ENCODE measurements at regions not wholly inside any gene's neighbourhood (a gene's known extent, or its start where the extent isn't known, plus 50 kb on each side); places are given as distances from the start of the nearest gene placed in this dataset.
"Not testable (repeated sequence)": the region's sequence is repeated elsewhere in the genome, so short reads cannot be mapped to it uniquely, and the experiment has no call there.

DNA sequence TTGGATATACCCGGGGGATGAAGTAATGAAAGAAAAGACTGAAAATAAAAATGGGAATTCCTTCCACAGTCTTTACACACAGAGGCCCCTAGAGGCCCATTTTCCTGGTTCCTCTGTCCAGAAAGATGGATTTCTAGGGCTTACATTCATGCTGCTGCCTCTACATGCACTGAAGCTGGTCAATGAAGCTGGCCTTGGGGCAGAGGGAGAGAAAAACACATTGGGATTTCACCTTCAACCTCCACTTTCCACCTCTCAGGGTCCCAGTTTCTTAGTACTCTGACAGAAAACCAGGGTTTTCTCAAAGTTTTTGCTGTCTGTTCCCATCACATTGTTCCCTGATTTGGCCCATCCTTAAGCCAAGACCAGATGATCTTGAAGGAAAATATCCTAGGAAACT is 154.6 kb upstream of the ZSWIM2 start:
- DNase-seq (ENCODE audit: insufficient read length, low spot score): no peak
- no peak for FAIRE-seq

DNA sequence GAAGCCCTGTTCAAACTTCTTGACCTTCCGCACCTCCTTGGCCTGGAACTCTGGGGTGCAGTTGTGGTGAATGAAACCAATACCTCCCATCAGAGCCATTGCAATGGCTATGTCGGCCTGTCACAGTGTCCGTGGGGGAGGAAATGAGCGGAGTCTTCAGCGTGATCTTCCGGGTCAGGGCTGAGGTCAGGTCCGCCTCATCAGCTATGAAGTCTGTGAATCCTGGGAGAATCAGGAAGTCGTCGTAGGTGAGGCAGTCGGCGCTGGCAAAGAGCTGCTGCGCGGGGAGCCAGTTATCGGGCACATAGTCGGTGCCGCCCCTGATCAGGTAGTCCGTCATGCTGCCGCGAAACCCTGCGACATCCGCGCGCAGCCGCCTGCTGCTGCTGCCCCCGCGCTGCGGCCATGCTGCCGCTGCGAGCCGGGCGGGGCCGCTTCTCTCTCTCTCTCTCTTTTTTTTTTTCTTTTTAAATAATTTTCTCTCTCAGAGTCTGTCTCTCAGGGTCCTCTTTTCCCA is 154.1 kb upstream of the ZSWIM2 start:
- DNase-seq (ENCODE audit: insufficient read length, low spot score): no peak
- no peak for FAIRE-seq

DNA sequence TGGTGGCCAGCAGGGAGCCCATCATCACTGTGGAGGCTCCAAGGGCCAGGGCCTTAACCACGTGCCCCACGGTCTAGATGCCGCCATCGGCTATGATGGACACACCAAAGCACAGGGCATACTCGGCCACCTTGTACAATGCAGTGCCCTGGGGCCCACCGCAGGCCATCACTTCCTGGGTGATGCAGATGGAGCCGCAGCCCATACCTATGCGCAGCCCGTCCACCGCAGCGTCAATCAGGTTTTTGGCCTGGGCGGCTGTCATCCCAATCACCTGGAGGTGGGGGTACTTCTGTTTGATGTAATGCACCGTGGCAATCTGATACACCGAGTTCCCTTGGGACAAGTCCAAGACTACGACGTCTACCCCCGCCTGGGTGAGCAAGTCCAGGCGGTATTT is 153.3 kb upstream of the ZSWIM2 start:
- no peak for FAIRE-seq
- no peak for DNase-seq (ENCODE audit: insufficient read length, low spot score)

DNA sequence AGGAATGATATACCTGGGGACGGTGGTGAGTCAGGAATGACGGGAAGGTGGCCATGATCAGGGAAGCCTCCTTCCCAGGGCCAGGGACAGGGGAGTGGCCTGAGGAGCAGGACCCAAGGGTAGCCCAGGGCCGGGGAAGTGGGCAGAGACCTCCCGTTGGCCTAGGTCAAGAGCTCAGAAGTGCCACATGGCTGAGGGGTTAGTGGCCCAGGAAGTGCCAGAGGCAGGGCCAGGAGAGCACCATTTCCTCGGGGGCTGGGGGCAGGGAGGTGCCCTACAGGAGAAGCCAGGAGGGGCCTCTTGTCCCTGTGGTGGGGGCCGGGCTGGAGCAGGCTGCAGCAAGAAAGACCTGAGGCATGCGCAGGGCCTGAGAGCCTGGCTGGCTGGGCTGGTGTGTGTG is 152.3 kb upstream of the ZSWIM2 start:
- FAIRE-seq (no peak), DNase-seq (ENCODE audit: insufficient read length, low spot score) (no peak)

DNA sequence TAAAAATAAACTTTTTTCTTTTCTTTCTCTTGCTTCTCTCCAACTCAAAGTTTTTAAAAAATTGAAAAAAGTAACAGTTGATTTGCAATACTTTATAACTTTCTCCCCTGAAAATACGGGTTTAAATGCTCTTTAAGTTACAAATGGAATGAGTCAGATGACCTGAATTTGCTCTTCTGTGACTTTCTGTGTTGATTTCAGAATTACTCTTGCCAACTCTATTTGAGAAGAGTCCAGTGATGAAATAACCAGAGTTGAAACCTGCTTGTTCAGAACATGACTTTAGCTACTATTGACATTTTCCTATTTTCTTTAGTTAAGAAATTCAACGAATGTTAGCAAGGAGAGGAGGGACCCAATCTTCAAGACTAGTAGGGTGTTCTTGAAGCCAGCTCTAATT is 146.1 kb upstream of the ZSWIM2 start:
- DNase-seq (ENCODE audit: insufficient read length, low spot score) (no peak), FAIRE-seq (no peak)

DNA sequence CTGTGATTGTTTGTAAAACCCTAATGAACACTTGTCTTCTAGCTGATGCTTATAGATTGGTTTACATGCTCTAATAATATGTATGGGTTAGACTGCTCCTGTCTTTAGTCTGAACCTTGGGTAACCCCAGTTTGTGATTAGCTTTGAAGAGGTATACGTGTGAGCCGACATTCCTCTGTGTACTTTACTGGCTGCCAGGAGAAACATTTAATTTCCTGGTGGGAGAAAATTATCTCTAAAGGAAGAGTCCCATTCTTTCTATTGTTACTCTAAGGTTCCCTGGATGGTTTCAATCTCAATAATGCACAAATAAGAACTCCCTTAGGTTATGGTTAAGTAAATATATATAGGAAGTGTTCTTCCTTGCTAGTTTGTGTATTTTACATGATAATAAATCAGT is 143.6 kb upstream of the ZSWIM2 start:
- no peak for FAIRE-seq

DNA sequence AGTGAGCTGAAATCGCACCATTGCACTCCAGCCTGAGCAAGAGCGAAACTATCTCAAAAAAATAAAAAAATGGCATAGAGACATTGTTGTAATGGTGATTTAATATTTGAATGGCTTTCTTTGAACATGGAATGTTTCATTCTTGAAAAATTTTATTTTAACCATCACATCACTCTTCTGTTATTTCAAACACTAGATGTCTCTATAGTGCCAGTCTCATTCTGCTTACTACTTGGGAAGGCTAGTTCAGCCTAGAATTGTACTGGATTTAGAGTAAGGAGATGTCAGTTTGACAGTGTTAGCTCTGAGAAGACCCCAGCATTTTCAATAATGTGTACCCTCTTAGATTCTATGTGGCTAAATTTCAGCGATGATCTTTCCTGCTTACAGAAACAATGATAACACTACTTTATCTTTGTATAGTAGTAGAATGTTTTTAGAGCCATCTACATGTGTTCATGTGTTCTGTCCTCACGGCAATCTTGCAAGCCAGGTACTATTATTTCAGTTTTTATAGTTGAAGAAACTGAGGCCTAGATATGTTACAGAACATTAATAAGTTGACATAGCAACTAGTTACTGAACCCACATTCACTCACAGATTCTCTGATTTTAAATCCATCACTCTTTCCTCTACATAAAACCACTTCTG is 142.9 kb upstream of the ZSWIM2 start:
- FAIRE-seq: no peak
- no peak for DNase-seq (ENCODE audit: insufficient read length, low spot score)

More for the DNA sequence above, 143.6 kb upstream of the ZSWIM2 start:
- no peak for DNase-seq (ENCODE audit: insufficient read length, low spot score)

DNA sequence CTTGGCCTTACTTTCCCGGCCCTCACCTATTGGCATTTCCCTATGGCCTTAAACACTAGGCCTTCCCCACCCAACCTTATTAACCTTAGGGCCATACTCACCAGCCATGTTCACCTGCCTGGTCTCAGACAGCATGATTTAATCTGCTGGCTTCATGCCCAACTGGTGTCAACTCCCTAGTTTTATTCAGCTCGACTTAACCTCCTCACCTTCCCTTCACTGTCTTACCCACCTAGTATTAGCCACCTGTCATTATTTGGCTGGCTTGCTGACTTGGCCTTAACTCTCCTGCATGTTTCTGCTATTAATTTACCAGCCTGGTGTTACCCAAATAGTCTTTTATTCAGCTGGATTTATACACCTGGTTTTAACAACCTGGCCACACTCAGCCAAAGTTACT is 136.0 kb upstream of the ZSWIM2 start:
- FAIRE-seq (no peak), DNase-seq (ENCODE audit: insufficient read length, low spot score) (no peak)

DNA sequence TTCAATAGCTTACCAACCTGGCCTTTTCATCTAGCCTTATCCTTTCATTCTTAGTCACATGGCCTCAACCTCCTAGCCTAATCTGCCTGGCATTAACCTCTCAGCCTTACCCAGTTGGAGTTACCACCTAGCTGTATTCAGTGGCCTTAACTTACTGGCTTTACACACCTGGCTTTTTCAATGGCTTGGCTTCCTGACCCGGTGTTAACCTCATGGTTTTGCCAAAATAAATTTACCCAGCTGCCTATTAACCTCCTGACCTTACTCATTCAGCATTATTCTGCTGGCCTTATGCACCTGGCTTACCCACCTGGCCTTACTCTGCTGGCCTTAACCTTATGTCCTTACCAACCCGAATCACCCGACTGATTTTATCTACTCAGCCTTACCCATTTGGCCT is 135.5 kb upstream of the ZSWIM2 start:
- DNase-seq (ENCODE audit: insufficient read length, low spot score): no peak
- FAIRE-seq: no peak

DNA sequence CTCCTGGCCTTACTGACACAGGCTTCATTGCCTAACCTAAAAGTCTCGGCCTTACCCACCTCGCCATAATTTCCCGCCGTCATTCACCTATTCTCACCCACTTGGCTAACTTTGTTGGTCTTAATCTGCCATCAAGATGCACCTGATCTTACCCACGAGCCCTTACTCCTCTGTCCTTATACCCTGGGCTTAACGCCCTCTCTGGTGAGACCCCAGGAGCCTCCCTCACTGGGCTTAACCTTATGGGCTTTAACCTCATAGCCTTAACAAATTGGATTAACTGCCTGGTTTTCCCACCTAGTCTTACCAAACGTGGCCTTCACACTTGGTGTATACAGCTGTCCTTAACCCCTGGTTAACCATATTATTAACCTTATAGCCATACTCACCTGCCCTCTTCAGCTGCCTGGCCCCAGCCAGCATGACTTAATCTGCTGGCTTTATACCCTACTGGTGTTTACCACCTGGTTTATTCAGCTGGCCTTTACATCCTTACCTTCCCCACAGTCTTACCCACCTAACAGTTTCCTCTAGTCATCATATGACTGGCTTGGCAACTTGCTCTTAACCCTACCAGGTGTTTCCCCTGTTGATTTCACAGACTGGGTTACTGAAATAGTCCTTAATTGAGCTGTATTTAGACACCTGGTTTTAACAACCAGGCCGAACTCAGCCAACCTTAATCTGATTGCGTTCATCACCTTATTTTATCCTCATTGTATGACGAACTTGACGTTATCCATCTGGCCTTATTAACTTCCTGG is 132.0 kb upstream of the ZSWIM2 start:
- DNase-seq (ENCODE audit: insufficient read length, low spot score) (no peak), FAIRE-seq (peak; percentile 26)

DNA sequence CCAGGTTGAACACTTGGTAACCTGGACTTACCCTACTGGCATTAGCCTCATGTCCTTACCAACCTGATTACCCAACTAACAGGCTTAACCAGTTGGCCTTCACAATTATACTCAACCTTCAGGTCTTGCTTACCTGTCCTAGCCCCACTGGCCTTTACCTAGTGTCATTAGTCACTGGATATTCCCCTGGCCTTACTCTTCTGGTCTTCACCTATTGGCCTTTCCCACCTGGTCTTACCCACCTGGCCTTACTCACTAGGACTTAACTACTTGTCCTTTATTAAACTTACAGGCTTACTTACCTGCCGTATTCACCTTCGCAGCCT is 131.1 kb upstream of the ZSWIM2 start:
- DNase-seq (ENCODE audit: insufficient read length, low spot score) (no peak), FAIRE-seq (no peak)

DNA sequence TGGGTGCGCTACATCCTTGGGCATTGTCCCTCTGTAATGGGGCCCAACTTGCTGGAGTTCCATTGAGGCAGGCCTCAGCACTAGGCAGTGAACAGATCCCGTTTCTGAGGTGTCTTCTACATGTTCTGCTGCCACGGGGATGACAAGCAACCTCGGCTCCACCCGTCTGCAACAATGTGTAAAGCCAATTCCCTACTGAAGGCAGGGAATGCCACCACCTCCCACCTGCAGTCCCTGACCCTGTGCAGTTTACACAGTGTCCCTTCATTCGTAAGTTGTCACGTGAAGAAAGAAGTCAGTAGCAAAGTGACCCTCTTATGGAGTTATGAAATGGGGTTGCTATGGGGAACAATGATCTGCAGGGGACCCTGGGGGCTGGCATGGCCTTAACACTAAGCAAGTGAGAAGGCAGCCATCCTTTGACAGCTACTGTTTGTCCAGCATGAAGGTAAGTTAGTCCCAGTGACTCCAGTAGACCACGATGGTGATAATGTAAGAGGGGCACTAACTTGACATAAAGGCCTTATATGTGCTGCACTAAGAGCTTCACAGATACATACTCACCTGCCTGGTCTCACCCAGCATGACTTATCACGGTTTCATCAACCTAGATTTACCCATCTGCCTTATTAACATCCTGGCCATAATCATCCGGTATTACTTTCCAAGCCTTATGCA is 130.6 kb upstream of the ZSWIM2 start:
- DNase-seq (ENCODE audit: insufficient read length, low spot score) (no peak), FAIRE-seq (no peak)

DNA sequence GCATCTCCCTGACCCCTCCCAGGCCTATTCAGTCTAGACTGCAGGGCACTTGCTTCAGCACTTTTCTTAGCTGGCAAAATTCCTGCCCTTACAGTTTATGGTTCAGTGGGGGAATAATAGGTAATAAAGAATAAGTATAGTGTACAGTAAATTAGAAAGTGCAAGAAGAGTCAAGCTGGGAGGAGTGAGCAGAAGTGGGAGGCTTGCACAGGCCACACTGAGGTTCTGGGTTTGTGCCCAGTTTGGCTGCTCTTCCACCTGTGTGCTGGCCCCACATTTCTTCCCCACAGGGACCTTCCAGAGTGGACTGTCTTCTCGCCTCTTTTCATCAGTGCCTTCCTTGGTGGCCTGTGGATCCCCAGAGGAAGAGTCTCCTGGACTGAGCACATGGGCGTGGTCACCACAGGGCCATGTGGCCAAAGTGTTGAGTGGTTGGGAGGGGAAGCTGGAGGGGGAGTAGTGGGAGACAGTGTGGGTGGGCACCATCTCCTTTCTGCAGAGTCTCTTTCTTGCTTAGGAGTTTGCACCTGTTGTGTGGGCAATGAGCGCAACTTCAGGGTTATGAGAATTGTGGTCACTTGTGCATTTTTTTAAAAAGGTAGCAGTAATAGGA is 128.6 kb upstream of the ZSWIM2 start:
- no peak for FAIRE-seq
- no peak for DNase-seq (ENCODE audit: insufficient read length, low spot score)

DNA sequence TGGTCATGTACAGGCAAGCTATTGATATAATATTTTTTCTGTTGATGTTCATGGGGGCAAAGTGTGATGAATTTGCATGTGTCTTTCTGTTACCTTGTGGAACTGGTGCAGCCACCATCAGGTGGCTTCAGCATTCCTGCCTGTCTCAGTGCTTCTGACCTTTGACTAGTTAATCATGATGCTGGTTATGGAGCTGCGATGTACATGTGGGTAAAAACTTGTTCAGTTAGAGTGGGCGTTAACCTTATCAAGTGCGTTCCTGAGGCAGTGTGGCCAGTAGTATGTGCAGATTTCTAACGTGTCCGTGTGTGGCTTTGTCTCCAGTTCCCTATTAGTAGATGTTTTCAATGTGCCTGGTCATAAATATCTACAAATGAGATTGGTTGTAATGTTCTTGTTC is 127.4 kb upstream of the ZSWIM2 start:
- no peak for FAIRE-seq

DNA sequence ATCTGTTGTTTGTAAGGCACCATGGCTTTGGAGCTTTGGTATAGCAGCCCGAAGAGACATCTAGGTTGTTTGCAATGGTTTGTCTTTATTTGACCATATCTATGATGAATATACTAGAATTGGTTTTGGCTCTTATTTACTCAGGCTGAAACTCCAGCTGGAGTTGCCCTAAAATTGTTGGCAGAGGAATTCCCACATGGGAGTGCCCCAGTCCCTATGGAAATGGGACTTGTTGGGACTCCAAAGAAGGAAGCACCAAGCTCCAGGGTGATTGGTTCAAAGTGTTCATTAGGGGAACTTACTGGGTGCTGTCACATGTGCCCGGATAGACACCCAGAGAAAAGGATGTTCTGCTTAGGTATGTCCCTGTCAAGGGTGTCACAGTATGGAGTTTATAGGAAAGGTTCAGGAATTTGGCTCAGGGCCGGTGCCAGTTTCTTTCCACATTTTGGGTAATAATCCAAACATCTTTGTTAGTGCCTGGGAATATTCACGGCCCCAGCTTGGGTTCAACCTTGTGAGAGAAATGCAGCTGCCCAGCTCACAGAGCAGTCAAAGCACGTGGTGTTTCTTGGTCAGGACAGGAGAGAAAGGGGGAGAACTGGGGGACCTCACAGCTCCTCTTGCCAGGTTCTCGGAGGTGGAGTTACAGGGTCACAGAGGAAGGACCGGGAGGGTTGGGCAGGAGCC is 123.5 kb upstream of the ZSWIM2 start:
- FAIRE-seq (no peak), DNase-seq (ENCODE audit: insufficient read length, low spot score) (no peak)

More for the DNA sequence above, 127.4 kb upstream of the ZSWIM2 start:
- DNase-seq (ENCODE audit: insufficient read length, low spot score): no peak

DNA sequence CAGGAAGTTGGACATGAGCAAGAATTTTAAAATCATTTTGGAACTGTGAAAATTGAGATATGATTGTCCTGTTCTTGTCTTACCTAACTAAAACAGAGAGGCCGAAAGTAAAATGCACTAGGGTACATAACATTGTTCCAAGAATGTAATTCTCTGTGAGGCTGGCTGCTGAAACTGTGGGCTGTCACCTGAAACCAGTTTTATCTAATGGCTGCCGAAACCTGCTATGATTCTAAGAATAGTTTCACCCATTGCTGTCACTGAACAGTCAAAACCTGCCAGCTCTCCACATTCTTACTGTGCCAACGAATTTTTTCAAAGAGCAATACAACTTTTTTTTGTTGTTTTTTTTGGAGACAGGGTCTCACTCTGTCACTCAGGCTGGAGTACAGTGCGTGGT is 119.3 kb upstream of the ZSWIM2 start:
- FAIRE-seq: no peak
- DNase-seq (ENCODE audit: insufficient read length, low spot score): no peak

DNA sequence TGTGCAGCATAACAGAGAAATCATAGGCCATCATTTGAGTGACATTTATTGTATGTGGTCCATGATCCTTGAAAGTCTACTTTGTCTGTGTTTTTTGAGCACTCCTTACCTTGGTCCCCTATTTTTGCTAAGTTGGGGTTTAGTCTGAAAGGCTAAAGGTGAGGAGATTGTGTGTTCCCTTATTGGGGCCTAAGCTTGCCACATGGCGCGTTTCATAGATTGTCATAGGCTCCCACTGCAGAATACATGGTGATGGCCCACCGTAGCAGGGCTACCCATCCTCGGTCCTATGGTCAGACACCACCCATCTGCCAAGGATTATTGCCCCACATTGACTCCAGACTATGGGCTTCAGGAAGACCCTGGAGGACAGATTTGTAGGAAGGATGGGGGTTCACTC is 117.0 kb upstream of the ZSWIM2 start:
- no peak for FAIRE-seq
- no peak for DNase-seq (ENCODE audit: insufficient read length, low spot score)

DNA sequence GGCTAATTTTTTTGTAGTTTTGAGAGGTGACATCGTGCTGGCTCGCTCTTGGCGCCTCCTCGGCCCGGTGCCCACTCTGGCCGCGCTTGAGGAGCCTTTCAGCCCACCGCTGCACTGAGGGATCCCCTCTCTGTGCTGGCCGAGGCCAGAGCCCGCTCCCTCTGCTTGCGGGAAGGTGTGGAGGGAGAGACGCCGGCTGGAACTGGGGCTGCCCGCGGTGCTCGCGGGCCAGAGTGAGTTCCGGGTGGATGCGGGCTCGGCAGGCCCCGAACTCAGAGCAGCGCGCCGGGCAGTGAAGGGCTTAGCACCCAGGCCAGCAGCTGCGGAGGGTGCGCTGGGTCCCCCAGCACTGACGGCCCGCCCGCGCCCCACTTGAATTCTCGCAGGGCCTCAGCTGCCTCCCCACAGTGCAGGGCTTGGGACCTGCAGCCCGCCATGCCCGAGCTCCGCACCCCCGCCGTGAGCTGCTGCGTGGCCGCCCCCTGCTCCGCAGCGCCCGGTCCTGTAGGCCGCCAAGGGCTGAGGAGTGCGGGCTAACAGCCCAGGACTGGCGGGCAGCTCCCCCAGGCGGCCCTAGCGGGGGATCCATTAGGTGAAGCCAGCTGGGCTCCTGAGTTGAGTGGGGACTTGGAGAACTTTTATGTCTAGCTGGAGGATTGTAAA is 113.2 kb upstream of the ZSWIM2 start:
- no peak for DNase-seq (ENCODE audit: insufficient read length, low spot score)
- no peak for FAIRE-seq

DNA sequence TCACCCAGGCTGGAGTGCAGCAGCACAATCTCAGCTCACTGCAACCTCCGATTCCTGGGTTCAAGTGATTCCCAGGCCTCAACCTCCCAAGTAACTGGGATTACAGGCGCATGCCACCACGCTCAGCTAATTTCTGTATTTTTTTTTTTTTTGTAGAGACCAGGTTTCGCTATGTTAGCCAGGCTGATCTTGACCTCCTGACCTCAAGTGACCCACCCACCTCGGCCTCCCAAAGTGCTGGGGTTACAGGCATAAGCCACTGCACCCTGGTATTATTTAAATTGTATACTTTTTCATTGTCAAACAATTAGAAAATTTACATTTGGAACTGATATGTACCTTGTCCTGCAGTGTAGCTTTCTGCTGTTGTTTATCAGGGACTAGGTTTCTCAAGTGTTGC is 111.3 kb upstream of the ZSWIM2 start:
- DNase-seq (ENCODE audit: insufficient read length, low spot score); FAIRE-seq: not testable (repeated sequence)

DNA sequence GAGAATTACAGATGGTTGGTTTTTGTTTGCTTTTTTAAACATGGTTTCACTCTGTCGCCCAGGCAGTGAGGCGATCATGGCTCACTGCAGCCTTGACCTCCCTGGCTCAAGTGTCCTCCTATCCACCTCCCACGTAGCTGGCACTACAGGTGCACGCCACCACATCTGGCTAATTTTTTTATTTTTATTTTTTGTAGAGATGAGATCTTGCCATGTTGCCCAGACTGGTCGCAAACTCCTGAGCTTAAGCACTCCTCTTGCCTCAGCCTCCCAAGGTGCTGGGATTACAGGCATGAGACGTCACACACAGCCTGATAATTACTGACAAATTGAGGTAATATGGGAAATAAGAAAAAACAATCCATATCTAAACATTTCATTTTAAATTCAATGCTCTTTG is 110.5 kb upstream of the ZSWIM2 start:
- FAIRE-seq (no peak), DNase-seq (ENCODE audit: insufficient read length, low spot score) (no peak)

All from HTR-8/SVneo (cell line).